Effector memory CD8-positive, alpha-beta T cell (primary cell): ENCODE measurements at regions not wholly inside any gene's neighbourhood (a gene's known extent, or its start where the extent isn't known, plus 50 kb on each side); places are given as distances from the start of the nearest gene placed in this dataset.

Source experiments
- ATAC-seq: fragments of 150-1000 bp; cut with Tn5 transposase; replicated peaks from 2 replicates; pipeline ENCODE4 v1.10.0; 2021; ENCODE audit warnings: mild to moderate bottlenecking, moderate library complexity
- DNase-seq, 3 experiments: peaks; one replicate each; pipeline ENCODE4 v3.0.0; 2021
- H3K27ac Mint-ChIP-seq, 2 donors: one replicate each; pipeline ENCODE4 v1.8.0; 2022; ENCODE audit warnings: mild to moderate bottlenecking in 2 of 2, mixed read lengths in 2 of 2, moderate library complexity in 2 of 2
- H3K27me3 Mint-ChIP-seq, 2 donors: one replicate each; pipeline ENCODE4 v1.8.0; 2022; ENCODE audit warnings: mixed read lengths in 2 of 2
- H3K36me3 Mint-ChIP-seq: one replicate; pipeline ENCODE4 v1.8.0; 2022; ENCODE audit warnings: mild to moderate bottlenecking, moderate library complexity, mixed read lengths; ENCODE audit not compliant: insufficient read depth
- H3K4me1 Mint-ChIP-seq, 2 donors: one replicate each; pipeline ENCODE4 v1.8.0; 2022; ENCODE audit warnings: low read depth in 2 of 2, mixed read lengths in 2 of 2
- H3K4me3 Mint-ChIP-seq, 2 donors: one replicate each; pipeline ENCODE4 v1.8.0; 2022; ENCODE audit warnings: mild to moderate bottlenecking in 2 of 2, mixed read lengths in 2 of 2, moderate library complexity in 2 of 2
- H3K9me3 Mint-ChIP-seq, 2 donors: one replicate each; pipeline ENCODE4 v1.8.0; 2022; ENCODE audit warnings: mixed read lengths in 2 of 2

- H3K27ac Mint-ChIP-seq, result no peak overlapping the region
- H3K9me3 Mint-ChIP-seq, result no peaks in the 10 kb centered on the region
- H3K4me1 Mint-ChIP-seq, result no peaks in the 10 kb centered on the region
- no peaks in the 10 kb centered on the region for H3K27me3 Mint-ChIP-seq
- DNase-seq, result no peak
- no peaks in the 10 kb centered on the region for H3K36me3 Mint-ChIP-seq
- H3K4me3 Mint-ChIP-seq, result no peak overlapping the region
- ATAC-seq, result no peak
Observed at GRCh38 chr18:51279367-51279984, 82.0 kb upstream of the MEX3C start.

GRCh38 chr18:51287818-51288508 lies 90.5 kb upstream of the MEX3C start:
- no peak overlapping the region for H3K27ac Mint-ChIP-seq
- no peak for DNase-seq
- no peaks in the 10 kb centered on the region for H3K36me3 Mint-ChIP-seq
- no peak overlapping the region for H3K4me3 Mint-ChIP-seq
- no peaks in the 10 kb centered on the region for H3K9me3 Mint-ChIP-seq
- peaks cover 8 to 12% of the 10 kb centered on the region in 2 donors for H3K27me3 Mint-ChIP-seq
- no peak for ATAC-seq
- H3K4me1 Mint-ChIP-seq, result no peaks in the 10 kb centered on the region

- no peaks in the 10 kb centered on the region for H3K9me3 Mint-ChIP-seq
- ATAC-seq (no peak), DNase-seq (no peak)
- peaks cover 14 to 18% of the 10 kb centered on the region in 2 donors for H3K27me3 Mint-ChIP-seq
- no peaks in the 10 kb centered on the region for H3K4me1 Mint-ChIP-seq
- no peak overlapping the region for H3K4me3 Mint-ChIP-seq
- no peaks in the 10 kb centered on the region for H3K36me3 Mint-ChIP-seq
- H3K27ac Mint-ChIP-seq, result no peak overlapping the region
Observed at GRCh38 chr18:51288582-51288981, 91.1 kb upstream of the MEX3C start.

DNA sequence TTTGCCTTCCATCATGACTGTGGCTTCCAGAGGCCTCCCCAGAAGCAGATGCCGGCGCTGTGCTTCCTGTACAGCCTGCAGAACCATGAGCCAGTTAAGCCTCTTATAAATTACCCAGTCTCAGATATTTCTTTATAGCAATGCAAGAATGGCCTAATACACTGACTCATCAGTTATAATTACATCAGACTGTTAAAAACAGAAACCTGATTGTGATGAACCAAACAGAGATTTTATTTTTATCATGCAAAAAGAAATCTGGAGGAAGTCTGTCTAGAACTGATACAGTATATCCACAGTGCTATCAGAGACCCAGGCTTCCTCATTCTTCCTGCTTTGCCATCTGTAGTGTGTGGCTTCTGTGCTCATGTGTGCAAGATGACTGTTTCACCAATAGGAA lies 93.4 kb upstream of the MEX3C start:
- Mint-ChIP-seq H3K9me3 (no peaks in the 10 kb centered on the region), H3K4me1 (no peaks in the 10 kb centered on the region), H3K27ac (no peak overlapping the region), H3K4me3 (no peak overlapping the region), H3K27me3 (peaks cover 22 to 25% of the 10 kb centered on the region in 2 donors), H3K36me3 (peaks cover 4% of the 10 kb centered on the region)
- no peak for DNase-seq
- ATAC-seq, result no peak

DNA sequence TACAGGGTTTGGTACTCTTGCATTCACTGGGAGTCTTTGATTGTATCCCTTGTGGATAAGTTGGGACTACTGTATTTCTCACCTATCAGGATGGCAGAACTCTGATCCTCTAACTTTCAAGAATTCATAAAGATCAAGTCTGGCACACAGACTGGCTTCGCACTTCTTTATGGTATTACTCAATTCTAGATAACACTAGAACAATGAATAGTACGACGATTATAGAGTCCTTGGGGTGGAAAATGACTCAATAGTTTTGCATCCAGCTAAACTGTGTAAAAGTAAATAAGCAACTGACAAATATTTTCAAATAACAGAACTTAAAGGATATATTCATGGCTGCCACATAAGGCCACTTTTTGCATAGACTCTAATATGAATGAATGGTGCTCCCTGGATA lies 103.4 kb upstream of the MEX3C start:
- no peaks in the 10 kb centered on the region for H3K4me1 Mint-ChIP-seq
- ATAC-seq, result no peak
- no peak overlapping the region for H3K27ac Mint-ChIP-seq
- DNase-seq, result no peak
- peaks cover 11 to 24% of the 10 kb centered on the region in 2 donors for H3K27me3 Mint-ChIP-seq
- no peaks in the 10 kb centered on the region for H3K36me3 Mint-ChIP-seq
- no peak overlapping the region for H3K4me3 Mint-ChIP-seq
- no peaks in the 10 kb centered on the region for H3K9me3 Mint-ChIP-seq

GRCh38 chr18:51301376-51301775 lies 103.9 kb upstream of the MEX3C start:
- no peaks in the 10 kb centered on the region for H3K36me3 Mint-ChIP-seq
- H3K4me1 Mint-ChIP-seq, result no peaks in the 10 kb centered on the region
- no peak overlapping the region for H3K27ac Mint-ChIP-seq
- no peak overlapping the region for H3K4me3 Mint-ChIP-seq
- DNase-seq (no peak), ATAC-seq (no peak)
- H3K9me3 Mint-ChIP-seq, result no peaks in the 10 kb centered on the region
- H3K27me3 Mint-ChIP-seq, result peaks cover 11 to 28% of the 10 kb centered on the region in 2 donors

DNA sequence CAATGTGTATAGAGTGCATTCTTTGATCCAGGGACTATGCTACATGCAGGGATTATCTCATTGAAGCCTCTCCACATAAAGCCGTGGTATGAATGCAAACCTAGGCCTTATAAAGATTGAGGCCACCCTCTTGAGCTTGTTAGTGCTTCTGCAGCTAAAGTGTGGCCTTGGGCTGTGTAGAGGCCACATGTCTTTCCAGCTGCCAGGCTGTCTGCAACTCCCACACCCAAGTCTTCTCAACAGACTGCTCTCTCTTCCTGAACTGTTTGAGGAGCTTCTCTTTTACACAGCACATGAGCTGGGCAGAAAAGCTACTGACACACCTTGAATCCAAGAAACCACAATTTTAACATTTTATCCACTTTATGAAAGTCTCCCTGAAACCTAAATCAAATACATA lies 119.2 kb upstream of the MEX3C start:
- peaks cover 0 to 6% of the 10 kb centered on the region in 2 donors for H3K9me3 Mint-ChIP-seq
- no peak overlapping the region for H3K4me3 Mint-ChIP-seq
- no peaks in the 10 kb centered on the region for H3K4me1 Mint-ChIP-seq
- no peak for ATAC-seq
- peaks cover 0 to 14% of the 10 kb centered on the region in 2 donors for H3K27me3 Mint-ChIP-seq
- DNase-seq, result no peak
- no peak overlapping the region for H3K27ac Mint-ChIP-seq
- no peaks in the 10 kb centered on the region for H3K36me3 Mint-ChIP-seq

- H3K27ac Mint-ChIP-seq, result no peak overlapping the region
- no peak overlapping the region for H3K4me3 Mint-ChIP-seq
- no peak for ATAC-seq
- no peaks in the 10 kb centered on the region for H3K4me1 Mint-ChIP-seq
- H3K36me3 Mint-ChIP-seq, result no peaks in the 10 kb centered on the region
- H3K9me3 Mint-ChIP-seq, result peaks cover 0 to under 1% of the 10 kb centered on the region in 2 donors
- H3K27me3 Mint-ChIP-seq, result peaks cover 0 to 18% of the 10 kb centered on the region in 2 donors
- DNase-seq, result no peak
Observed at GRCh38 chr18:51321696-51322095, 124.2 kb upstream of the MEX3C start.

- H3K27me3 Mint-ChIP-seq, result peaks cover 6 to 8% of the 10 kb centered on the region in 2 donors
- ATAC-seq, result no peak
- no peaks in the 10 kb centered on the region for H3K9me3 Mint-ChIP-seq
- no peaks in the 10 kb centered on the region for H3K36me3 Mint-ChIP-seq
- H3K27ac Mint-ChIP-seq, result no peak overlapping the region
- DNase-seq, result no peak
- no peak overlapping the region for H3K4me3 Mint-ChIP-seq
- no peaks in the 10 kb centered on the region for H3K4me1 Mint-ChIP-seq
Observed at GRCh38 chr18:51323961-51324360, 126.5 kb upstream of the MEX3C start.

- no peak overlapping the region for H3K27ac Mint-ChIP-seq
- H3K9me3 Mint-ChIP-seq, result no peaks in the 10 kb centered on the region
- H3K27me3 Mint-ChIP-seq, result peaks cover 20 to 21% of the 10 kb centered on the region in 2 donors
- no peaks in the 10 kb centered on the region for H3K36me3 Mint-ChIP-seq
- ATAC-seq, result no peak
- no peaks in the 10 kb centered on the region for H3K4me1 Mint-ChIP-seq
- no peak for DNase-seq
- H3K4me3 Mint-ChIP-seq, result no peak overlapping the region
Observed at GRCh38 chr18:51330148-51330547, 132.7 kb upstream of the MEX3C start.

DNA sequence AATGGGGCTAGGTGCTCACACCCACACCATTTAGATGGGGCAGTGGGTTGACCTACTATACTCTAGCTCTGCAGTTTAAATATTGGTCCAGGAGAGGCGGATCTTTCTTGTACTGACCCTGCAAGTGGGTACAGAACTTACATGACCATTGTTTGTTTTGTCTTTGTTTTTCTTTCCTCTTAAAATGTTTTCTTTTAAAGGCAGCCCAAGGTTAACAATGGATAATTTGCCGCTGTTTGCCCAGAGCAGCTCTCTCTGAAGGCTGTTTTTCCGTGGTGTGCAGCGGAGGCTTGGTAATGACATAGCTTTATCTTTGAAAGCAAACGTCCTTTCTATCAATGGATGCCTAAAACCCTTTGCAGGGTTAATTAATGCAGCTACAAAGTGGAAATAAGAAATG lies 133.3 kb upstream of the MEX3C start:
- no peak for ATAC-seq
- H3K36me3 Mint-ChIP-seq, result no peaks in the 10 kb centered on the region
- peaks cover 20 to 21% of the 10 kb centered on the region in 2 donors for H3K27me3 Mint-ChIP-seq
- H3K9me3 Mint-ChIP-seq, result no peaks in the 10 kb centered on the region
- no peak for DNase-seq
- no peaks in the 10 kb centered on the region for H3K4me1 Mint-ChIP-seq
- H3K4me3 Mint-ChIP-seq, result no peak overlapping the region
- no peak overlapping the region for H3K27ac Mint-ChIP-seq

DNA sequence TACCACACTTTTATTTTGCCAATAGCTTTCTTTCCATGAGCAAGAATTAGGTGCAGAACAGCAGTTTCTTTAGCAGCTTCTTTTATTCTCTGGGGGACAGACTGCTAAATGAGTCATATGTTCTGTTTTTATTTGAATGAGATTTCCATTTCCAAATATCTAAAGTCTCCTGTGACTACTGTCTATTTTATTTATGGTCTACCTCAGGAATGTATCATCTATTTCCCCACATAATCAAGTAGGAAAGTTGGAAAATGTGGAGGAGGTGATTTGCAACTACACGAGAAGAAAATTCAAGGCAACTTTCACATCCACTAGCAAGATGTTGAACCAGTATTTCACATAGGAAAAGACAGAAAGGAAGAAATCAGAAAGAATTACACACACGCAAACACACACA lies 139.9 kb upstream of the MEX3C start:
- no peak for DNase-seq
- Mint-ChIP-seq H3K4me1 (no peaks in the 10 kb centered on the region), H3K36me3 (no peaks in the 10 kb centered on the region), H3K27ac (no peak overlapping the region), H3K4me3 (no peak overlapping the region), H3K27me3 (peaks cover 16% of the 10 kb centered on the region in 2 donors), H3K9me3 (no peaks in the 10 kb centered on the region)
- no peak for ATAC-seq

DNA sequence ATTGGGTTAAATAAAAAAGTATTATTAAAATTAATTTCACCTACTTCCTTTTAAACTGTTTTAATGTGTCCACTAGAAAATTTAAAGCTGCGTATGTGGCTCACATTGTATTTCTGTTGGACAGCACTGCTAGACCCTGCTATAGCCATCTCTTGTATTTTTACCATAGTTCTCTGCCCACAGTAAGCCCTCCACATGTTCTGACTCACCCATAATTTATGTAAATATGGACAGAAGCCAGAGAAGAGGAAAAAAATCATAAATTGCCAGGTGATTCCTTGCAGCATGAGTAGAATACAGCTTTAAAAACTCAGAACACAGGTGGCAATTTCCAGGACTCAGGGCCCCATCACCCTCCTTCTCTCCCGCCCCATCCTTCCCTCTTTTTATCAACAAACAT lies 142.4 kb upstream of the MEX3C start:
- ATAC-seq (no peak), DNase-seq (no peak)
- no peak overlapping the region for H3K4me3 Mint-ChIP-seq
- no peaks in the 10 kb centered on the region for H3K9me3 Mint-ChIP-seq
- no peaks in the 10 kb centered on the region for H3K36me3 Mint-ChIP-seq
- H3K4me1 Mint-ChIP-seq, result no peaks in the 10 kb centered on the region
- H3K27me3 Mint-ChIP-seq, result peaks cover 16% of the 10 kb centered on the region in 2 donors
- no peak overlapping the region for H3K27ac Mint-ChIP-seq

DNA sequence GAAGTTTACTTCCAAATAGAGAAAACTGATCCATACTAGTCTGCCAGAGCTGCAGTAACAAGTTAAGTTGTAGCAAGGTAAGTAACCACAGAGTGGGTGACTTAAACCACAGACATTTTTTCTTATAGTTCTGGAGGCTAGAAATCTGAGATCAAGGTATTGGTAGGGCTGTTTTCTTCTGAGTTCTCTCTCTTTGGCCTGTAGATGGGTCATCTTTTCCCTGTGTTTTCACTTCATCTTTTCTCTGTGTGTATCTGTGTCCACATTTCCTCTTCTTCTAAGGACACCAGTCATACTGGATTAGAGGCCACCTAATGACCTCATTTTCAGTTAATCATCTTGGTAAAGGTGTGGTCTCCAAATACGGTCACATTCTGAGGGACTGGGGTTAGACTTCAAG lies 142.9 kb upstream of the MEX3C start:
- H3K27me3 Mint-ChIP-seq, result peaks cover 16% of the 10 kb centered on the region in 2 donors
- no peaks in the 10 kb centered on the region for H3K9me3 Mint-ChIP-seq
- H3K4me1 Mint-ChIP-seq, result no peaks in the 10 kb centered on the region
- no peak for ATAC-seq
- no peak overlapping the region for H3K4me3 Mint-ChIP-seq
- no peak for DNase-seq
- no peaks in the 10 kb centered on the region for H3K36me3 Mint-ChIP-seq
- H3K27ac Mint-ChIP-seq, result no peak overlapping the region
